Left ventricle myocardium inferior (tissue), 1 donor: ENCODE measurements at regions not wholly inside any gene's neighbourhood (a gene's known extent, or its start where the extent isn't known, plus 50 kb on each side); places are given as distances from the start of the nearest gene placed in this dataset.

Experiments
- DNase-seq: peaks from one replicate; pipeline ENCODE4 v3.0.0-alpha.2; 2020
- H3K27ac ChIP-seq: fragments of 200-600 bp; replicated peaks from 2 replicates; pipeline ENCODE4 v1.8.0; 2021
- H3K27me3 ChIP-seq: fragments of 200-600 bp; 2 replicates; pipeline ENCODE4 v1.8.0; 2021; ENCODE audit warnings: low read depth
- H3K36me3 ChIP-seq: fragments of 200-600 bp; 2 replicates; pipeline ENCODE4 v1.8.0; 2021
- H3K4me1 ChIP-seq: fragments of 200-600 bp; 2 replicates; pipeline ENCODE4 v1.8.0; 2021
- H3K4me3 ChIP-seq: fragments of 200-600 bp; 2 replicates; pipeline ENCODE4 v1.8.0; 2021; ENCODE audit warnings: mild to moderate bottlenecking, moderate library complexity
- H3K9me3 ChIP-seq: fragments of 200-600 bp; replicated peaks from 2 replicates; pipeline ENCODE4 v1.8.0; 2021
- intact Hi-C: fragments of 100-400 bp; cut with micrococcal nuclease; formaldehyde crosslinking; loops from one replicate; pipeline ENCODE4 v1.11.0; 2022
- TF ChIP-seq, protein P1 (sequence below): fragments of 200-600 bp; IDR thresholded peaks from 2 replicates; pipeline ENCODE4 v1.8.0; 2021; ENCODE audit warnings: antibody characterized with exemption, mild to moderate bottlenecking, borderline replicate concordance
- donor health status: DM: no; HTN: yes; CAD: no; lungs with severe emphysema.

DNA sequence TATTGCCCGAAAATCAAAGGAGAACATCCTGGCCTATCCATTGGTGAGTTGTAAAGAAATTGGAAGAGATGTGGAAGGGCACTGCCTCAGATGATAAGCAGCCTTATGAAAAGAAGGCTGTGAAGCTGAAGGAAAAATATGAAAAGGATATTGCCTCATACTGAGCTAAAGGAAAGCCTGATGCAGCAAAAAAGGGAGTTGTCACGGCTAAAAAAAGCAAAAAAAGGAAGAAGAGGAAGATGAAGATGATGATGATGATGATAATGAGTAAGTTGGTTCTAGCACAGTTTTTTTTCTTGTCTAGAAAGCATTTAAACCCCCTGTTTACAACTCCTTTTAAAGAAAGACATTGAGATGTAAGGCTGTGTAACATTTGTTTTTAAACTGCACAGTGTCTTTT is 59.8 kb upstream of the ZBED3 start:
- DNase-seq: no peak
- intact Hi-C loops: no loop called here
- H3K36me3 ChIP-seq: no peaks in the 10 kb centered on the region

GRCh38 chr5:77145666-77146065 is 58.6 kb upstream of the ZBED3 start:
- intact Hi-C loops: no loop called here
- Histone ChIP-seq H3K27me3 (no peaks in the 10 kb centered on the region), H3K9me3 (peaks cover 5% of the 10 kb centered on the region), H3K27ac (no peak overlapping the region), H3K4me1 (no peaks in the 10 kb centered on the region), H3K4me3 (no peak overlapping the region), H3K36me3 (no peaks in the 10 kb centered on the region)
- DNase-seq: no peak
- TF ChIP-seq, protein P1, sequence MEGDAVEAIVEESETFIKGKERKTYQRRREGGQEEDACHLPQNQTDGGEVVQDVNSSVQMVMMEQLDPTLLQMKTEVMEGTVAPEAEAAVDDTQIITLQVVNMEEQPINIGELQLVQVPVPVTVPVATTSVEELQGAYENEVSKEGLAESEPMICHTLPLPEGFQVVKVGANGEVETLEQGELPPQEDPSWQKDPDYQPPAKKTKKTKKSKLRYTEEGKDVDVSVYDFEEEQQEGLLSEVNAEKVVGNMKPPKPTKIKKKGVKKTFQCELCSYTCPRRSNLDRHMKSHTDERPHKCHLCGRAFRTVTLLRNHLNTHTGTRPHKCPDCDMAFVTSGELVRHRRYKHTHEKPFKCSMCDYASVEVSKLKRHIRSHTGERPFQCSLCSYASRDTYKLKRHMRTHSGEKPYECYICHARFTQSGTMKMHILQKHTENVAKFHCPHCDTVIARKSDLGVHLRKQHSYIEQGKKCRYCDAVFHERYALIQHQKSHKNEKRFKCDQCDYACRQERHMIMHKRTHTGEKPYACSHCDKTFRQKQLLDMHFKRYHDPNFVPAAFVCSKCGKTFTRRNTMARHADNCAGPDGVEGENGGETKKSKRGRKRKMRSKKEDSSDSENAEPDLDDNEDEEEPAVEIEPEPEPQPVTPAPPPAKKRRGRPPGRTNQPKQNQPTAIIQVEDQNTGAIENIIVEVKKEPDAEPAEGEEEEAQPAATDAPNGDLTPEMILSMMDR: no peak

More for the DNA sequence above, 59.8 kb upstream of the ZBED3 start:
- Histone ChIP-seq H3K4me1 (no peaks in the 10 kb centered on the region), H3K9me3 (peaks cover 5% of the 10 kb centered on the region), H3K4me3 (no peak overlapping the region), H3K27me3 (no peaks in the 10 kb centered on the region), H3K27ac (no peak overlapping the region)
- TF ChIP-seq, protein P1: no peak

DNA sequence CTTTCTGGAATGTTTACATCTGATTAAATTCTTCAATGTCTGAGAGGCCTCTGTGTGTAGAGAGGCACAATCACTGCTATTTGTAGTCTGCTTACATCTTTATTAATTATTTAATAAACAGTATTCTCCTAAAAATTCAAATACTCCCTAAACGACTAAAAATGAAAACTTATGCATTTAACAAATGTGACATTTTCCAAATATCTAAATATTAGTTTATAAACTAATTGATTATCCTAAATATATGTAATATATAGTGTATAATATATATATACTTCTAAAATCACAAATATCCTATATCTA is 57.7 kb upstream of the ZBED3 start:
- Histone ChIP-seq H3K36me3 (no peaks in the 10 kb centered on the region), H3K9me3 (peaks cover 5% of the 10 kb centered on the region), H3K27ac (no peak overlapping the region), H3K27me3 (no peaks in the 10 kb centered on the region), H3K4me1 (no peaks in the 10 kb centered on the region), H3K4me3 (no peak overlapping the region)
- TF ChIP-seq, protein P1: no peak
- intact Hi-C loops: no loop called here
- no peak for DNase-seq

GRCh38 chr5:77143998-77144836 is 57.1 kb upstream of the ZBED3 start:
- Histone ChIP-seq H3K36me3 (no peaks in the 10 kb centered on the region), H3K4me3 (no peak overlapping the region), H3K4me1 (no peaks in the 10 kb centered on the region), H3K9me3 (peaks cover 5% of the 10 kb centered on the region), H3K27me3 (no peaks in the 10 kb centered on the region), H3K27ac (no peak overlapping the region)
- peak; percentile 56 for DNase-seq
- TF ChIP-seq, protein P1: peak; percentile 91
- intact Hi-C loops: no loop called here

DNA sequence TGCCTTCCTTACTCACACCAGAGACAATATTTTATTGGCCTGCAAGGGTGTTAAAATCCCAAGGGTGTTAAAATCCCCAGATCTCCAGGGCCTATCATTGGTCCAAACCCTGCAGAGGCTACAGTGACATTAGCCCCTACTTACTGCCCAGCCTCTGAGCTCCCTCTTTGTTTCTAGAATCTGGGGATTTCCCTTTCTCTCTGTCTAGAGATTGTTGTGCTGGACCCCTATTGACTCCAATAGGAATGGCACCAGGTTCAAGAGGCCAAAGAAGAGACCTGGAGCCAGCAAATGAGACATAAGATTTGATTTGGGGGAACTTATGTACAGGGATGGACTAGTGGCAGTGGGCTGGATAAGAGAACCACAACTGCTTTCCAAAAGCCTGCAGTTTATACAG is 53.3 kb upstream of the ZBED3 start:
- TF ChIP-seq, protein P1: no peak
- intact Hi-C loops: no loop called here

More for the DNA sequence above, 53.3 kb upstream of the ZBED3 start:
- Histone ChIP-seq H3K9me3 (peaks cover 3% of the 10 kb centered on the region), H3K4me1 (no peaks in the 10 kb centered on the region), H3K27me3 (no peaks in the 10 kb centered on the region), H3K4me3 (no peak overlapping the region), H3K27ac (no peak overlapping the region), H3K36me3 (no peaks in the 10 kb centered on the region)
- no peak for DNase-seq
